ENCODE measurements at regions not wholly inside any gene's neighbourhood (a gene's known extent, or its start where the extent isn't known, plus 50 kb on each side); places are given as distances from the start of the nearest gene placed in this dataset.

DNA sequence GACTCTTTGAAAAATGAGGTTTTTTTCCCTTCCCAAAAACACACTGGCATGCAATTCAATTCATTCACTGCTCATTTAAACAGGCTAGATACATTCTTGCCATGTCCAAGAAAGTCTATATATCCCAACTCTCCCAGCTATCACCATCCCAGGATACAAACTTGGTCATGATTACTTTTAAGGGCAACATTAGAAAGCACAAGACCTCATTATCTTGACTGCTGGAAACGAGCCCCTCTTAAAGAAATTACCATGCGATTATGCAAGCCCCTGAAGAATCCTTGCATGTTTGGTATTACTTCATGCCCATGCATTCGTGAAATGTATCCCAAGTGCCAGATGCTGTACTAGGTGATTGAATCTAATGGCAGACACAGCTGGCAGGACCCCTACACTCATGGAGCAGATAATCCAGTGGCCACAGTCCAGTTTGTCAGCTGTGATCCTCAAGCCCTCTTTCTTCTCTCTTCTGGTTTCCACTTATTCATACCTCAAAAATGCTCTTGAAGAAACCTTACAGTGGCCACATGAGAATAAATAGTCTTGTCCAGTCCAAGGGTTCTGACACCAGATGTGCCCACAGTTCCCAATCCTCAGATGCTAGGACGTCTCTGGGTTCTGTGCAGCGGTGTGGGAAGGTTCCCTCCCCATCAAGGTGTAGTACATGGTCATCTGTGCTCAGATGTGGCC, 103.7 kb upstream of the HABP2 start:
- H3K36me3 ChIP-seq (ENCODE audit: control insufficient read depth, insufficient read depth, low read length): no peaks in the 10 kb centered on the region
- no peaks in the 10 kb centered on the region for H3K4me1 ChIP-seq (replicated peaks in 1 of 2; ENCODE audit: control insufficient read depth in 2 of 2, insufficient read depth in 2 of 2, low read length in 2 of 2)
- H3K27ac ChIP-seq (ENCODE audit: extremely low read depth, low read depth, low read length): no peak overlapping the region
- WGBS (ENCODE audit: insufficient coverage, low coverage, missing lambda C conversion rate): 0% methylated on average over 3 of the region's 5 CpGs
- H3K9me1 ChIP-seq (ENCODE audit: control insufficient read depth, insufficient read depth, low read length): no peaks in the 10 kb centered on the region
- no peaks in the 10 kb centered on the region for H3K79me2 ChIP-seq (ENCODE audit: control insufficient read depth, insufficient read depth, low read length)
- TF ChIP-seq ELF1 (tag; IDR thresholded peaks at IDR 0.05) (no peak), HDAC1 (IDR thresholded peaks at IDR 0.05) (no peak), DPF2 (IDR thresholded peaks at IDR 0.05) (no peak), ESRRB (CRISPR knock-in tag; IDR thresholded peaks at IDR 0.05; ENCODE audit: borderline replicate concordance) (no peak), ZNF766 (CRISPR knock-in tag; conservative IDR thresholded peaks at IDR 0.05) (no peak)
- TF ChIP-seq, protein P1, sequence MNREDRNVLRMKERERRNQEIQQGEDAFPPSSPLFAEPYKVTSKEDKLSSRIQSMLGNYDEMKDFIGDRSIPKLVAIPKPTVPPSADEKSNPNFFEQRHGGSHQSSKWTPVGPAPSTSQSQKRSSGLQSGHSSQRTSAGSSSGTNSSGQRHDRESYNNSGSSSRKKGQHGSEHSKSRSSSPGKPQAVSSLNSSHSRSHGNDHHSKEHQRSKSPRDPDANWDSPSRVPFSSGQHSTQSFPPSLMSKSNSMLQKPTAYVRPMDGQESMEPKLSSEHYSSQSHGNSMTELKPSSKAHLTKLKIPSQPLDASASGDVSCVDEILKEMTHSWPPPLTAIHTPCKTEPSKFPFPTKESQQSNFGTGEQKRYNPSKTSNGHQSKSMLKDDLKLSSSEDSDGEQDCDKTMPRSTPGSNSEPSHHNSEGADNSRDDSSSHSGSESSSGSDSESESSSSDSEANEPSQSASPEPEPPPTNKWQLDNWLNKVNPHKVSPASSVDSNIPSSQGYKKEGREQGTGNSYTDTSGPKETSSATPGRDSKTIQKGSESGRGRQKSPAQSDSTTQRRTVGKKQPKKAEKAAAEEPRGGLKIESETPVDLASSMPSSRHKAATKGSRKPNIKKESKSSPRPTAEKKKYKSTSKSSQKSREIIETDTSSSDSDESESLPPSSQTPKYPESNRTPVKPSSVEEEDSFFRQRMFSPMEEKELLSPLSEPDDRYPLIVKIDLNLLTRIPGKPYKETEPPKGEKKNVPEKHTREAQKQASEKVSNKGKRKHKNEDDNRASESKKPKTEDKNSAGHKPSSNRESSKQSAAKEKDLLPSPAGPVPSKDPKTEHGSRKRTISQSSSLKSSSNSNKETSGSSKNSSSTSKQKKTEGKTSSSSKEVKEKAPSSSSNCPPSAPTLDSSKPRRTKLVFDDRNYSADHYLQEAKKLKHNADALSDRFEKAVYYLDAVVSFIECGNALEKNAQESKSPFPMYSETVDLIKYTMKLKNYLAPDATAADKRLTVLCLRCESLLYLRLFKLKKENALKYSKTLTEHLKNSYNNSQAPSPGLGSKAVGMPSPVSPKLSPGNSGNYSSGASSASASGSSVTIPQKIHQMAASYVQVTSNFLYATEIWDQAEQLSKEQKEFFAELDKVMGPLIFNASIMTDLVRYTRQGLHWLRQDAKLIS (CRISPR knock-in tag; IDR thresholded peaks at IDR 0.05): no peak
- TF ChIP-seq, protein P2, sequence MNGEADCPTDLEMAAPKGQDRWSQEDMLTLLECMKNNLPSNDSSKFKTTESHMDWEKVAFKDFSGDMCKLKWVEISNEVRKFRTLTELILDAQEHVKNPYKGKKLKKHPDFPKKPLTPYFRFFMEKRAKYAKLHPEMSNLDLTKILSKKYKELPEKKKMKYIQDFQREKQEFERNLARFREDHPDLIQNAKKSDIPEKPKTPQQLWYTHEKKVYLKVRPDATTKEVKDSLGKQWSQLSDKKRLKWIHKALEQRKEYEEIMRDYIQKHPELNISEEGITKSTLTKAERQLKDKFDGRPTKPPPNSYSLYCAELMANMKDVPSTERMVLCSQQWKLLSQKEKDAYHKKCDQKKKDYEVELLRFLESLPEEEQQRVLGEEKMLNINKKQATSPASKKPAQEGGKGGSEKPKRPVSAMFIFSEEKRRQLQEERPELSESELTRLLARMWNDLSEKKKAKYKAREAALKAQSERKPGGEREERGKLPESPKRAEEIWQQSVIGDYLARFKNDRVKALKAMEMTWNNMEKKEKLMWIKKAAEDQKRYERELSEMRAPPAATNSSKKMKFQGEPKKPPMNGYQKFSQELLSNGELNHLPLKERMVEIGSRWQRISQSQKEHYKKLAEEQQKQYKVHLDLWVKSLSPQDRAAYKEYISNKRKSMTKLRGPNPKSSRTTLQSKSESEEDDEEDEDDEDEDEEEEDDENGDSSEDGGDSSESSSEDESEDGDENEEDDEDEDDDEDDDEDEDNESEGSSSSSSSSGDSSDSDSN (IDR thresholded peaks at IDR 0.05; ENCODE audit: borderline replicate concordance in 1 of 2, low read depth in 2 of 2, low read length in 2 of 2): no peak
- H3K9me3 ChIP-seq (replicated peaks; ENCODE audit: control insufficient read depth, insufficient read depth, low read depth, low read length): no peaks in the 10 kb centered on the region
- in situ Hi-C loops (cut with MboI): no loop called here
- CTCF ChIA-PET (ENCODE audit: low intra/inter-chr PET ratio): interaction anchor here (0.6 kb wide), 1 partner anchor 827 kb away, joined by 3 read pairs; no protein-coding TSS in a partner anchor
- no peak overlapping the region for H3K4me3 ChIP-seq
- H3K9ac ChIP-seq (ENCODE audit: insufficient read depth in 1 of 2, low read depth in 2 of 2, low read length in 2 of 2): no peak overlapping the region
- ATAC-seq (no peak), FAIRE-seq (no peak), DNase-seq (ENCODE audit: extremely low read depth in 1 of 4, low spot score in 3 of 4) (no peak)
- intact Hi-C loops (cut with micrococcal nuclease): no loop called here
- peaks cover 0 to 10% of the 10 kb centered on the region in 2 experiments; a peak in 1 of 5 replicates for H3K27me3 ChIP-seq (ENCODE audit: control insufficient read depth in 2 of 2, insufficient read depth in 2 of 2, low read length in 2 of 2)
- POLR2A ChIA-PET: no interaction called here
- BruUV-seq (replicated peaks): no TSS peak
- no peaks in the 10 kb centered on the region for H4K20me1 ChIP-seq (replicated peaks; ENCODE audit: control insufficient read depth, insufficient read depth, low read length)
- H2AFZ ChIP-seq (ENCODE audit: low read depth, low read length): no peak overlapping the region
- H3K4me2 ChIP-seq (ENCODE audit: insufficient read depth, low read length): no peak overlapping the region

All from K562 (cell line).